ENCODE measurements at regions not wholly inside any gene's neighbourhood (a gene's known extent, or its start where the extent isn't known, plus 50 kb on each side); places are given as distances from the start of the nearest gene placed in this dataset.
"Not testable (repeated sequence)": the region's sequence is repeated elsewhere in the genome, so short reads cannot be mapped to it uniquely, and the experiment has no call there.

GRCh38 chr15:66964111-66964738 is 101.2 kb upstream of the SMAD3 start:
- POLR2A ChIA-PET, result no interaction called here
- Mint-ChIP-seq H3K4me3 (no peak overlapping the region), H3K27me3 (peaks cover 0 to 2% of the 10 kb centered on the region in 2 donors)

GRCh38 chr15:66964791-66965190 is 100.6 kb upstream of the SMAD3 start:
- H3K27me3 ChIP-seq (ENCODE audit: insufficient read depth, low read length, poor library complexity, severe bottlenecking), result no peaks in the 10 kb centered on the region
- Mint-ChIP-seq H3K27ac (no peak overlapping the region), H3K27me3 (peaks cover 0 to 2% of the 10 kb centered on the region in 2 donors), H3K9me3 (no peaks in the 10 kb centered on the region), H3K4me3 (no peak overlapping the region), H3K4me1 (peaks cover 0 to 1% (median 0%) of the 10 kb centered on the region in 3 donors), H3K36me3 (no peaks in the 10 kb centered on the region)
- no peaks in the 10 kb centered on the region for H3K9me3 ChIP-seq (ENCODE audit: low read length)
- H3K27ac ChIP-seq (ENCODE audit: low read depth, low read length), result no peak overlapping the region
- no peak overlapping the region for H3K4me3 ChIP-seq (ENCODE audit: low read length)
- POLR2A ChIA-PET, result no interaction called here
- no peak for DNase-seq
- H3K4me1 ChIP-seq (ENCODE audit: insufficient read depth, low read length), result no peaks in the 10 kb centered on the region
- H3K36me3 ChIP-seq (ENCODE audit: insufficient read depth, low read length), result no peaks in the 10 kb centered on the region
- CTCF ChIA-PET, result no interaction called here

More at GRCh38 chr15:66964111-66964738, 101.2 kb upstream of the SMAD3 start:
- H3K27ac ChIP-seq (ENCODE audit: low read depth, low read length), result no peak overlapping the region
- no peak overlapping the region for H3K27ac Mint-ChIP-seq
- no peaks in the 10 kb centered on the region for H3K27me3 ChIP-seq (ENCODE audit: insufficient read depth, low read length, poor library complexity, severe bottlenecking)
- no peak overlapping the region for H3K4me3 ChIP-seq (ENCODE audit: low read length)
- no peaks in the 10 kb centered on the region for H3K9me3 Mint-ChIP-seq
- no peak for DNase-seq
- H3K4me1 ChIP-seq (ENCODE audit: insufficient read depth, low read length), result no peaks in the 10 kb centered on the region
- no peaks in the 10 kb centered on the region for H3K36me3 ChIP-seq (ENCODE audit: insufficient read depth, low read length)
- H3K36me3 Mint-ChIP-seq, result no peaks in the 10 kb centered on the region
- peaks cover 0 to 1% (median 0%) of the 10 kb centered on the region in 3 donors for H3K4me1 Mint-ChIP-seq
- CTCF ChIA-PET, result no interaction called here
- no peaks in the 10 kb centered on the region for H3K9me3 ChIP-seq (ENCODE audit: low read length)

- Histone ChIP-seq H3K4me1 (ENCODE audit: insufficient read depth, low read length) (no peaks in the 10 kb centered on the region), H3K27ac (ENCODE audit: low read depth, low read length) (no peak overlapping the region), H3K4me3 (ENCODE audit: low read length) (no peak overlapping the region), H3K9me3 (ENCODE audit: low read length) (no peaks in the 10 kb centered on the region), H3K27me3 (ENCODE audit: insufficient read depth, low read length, poor library complexity, severe bottlenecking) (no peaks in the 10 kb centered on the region), H3K36me3 (ENCODE audit: insufficient read depth, low read length) (no peaks in the 10 kb centered on the region)
- POLR2A ChIA-PET, result no interaction called here
- CTCF ChIA-PET, result no interaction called here
- no peak for DNase-seq
- Mint-ChIP-seq H3K4me1 (peaks cover 0 to 1% (median 0%) of the 10 kb centered on the region in 3 donors), H3K9me3 (no peaks in the 10 kb centered on the region), H3K4me3 (no peak overlapping the region), H3K36me3 (no peaks in the 10 kb centered on the region), H3K27ac (no peak overlapping the region), H3K27me3 (peaks cover 0 to 2% of the 10 kb centered on the region in 2 donors)
These were observed 100.1 kb upstream of the SMAD3 start for GRCh38 chr15:66965201-66965900.

- Mint-ChIP-seq H3K4me1 (peaks cover 0 to 1% (median 0%) of the 10 kb centered on the region in 3 donors), H3K4me3 (no peak overlapping the region), H3K9me3 (no peaks in the 10 kb centered on the region), H3K27ac (no peak overlapping the region), H3K27me3 (peaks cover 0 to 2% of the 10 kb centered on the region in 2 donors), H3K36me3 (no peaks in the 10 kb centered on the region)
- Histone ChIP-seq H3K9me3 (ENCODE audit: low read length) (no peaks in the 10 kb centered on the region), H3K27me3 (ENCODE audit: insufficient read depth, low read length, poor library complexity, severe bottlenecking) (no peaks in the 10 kb centered on the region), H3K4me3 (ENCODE audit: low read length) (no peak overlapping the region), H3K36me3 (ENCODE audit: insufficient read depth, low read length) (no peaks in the 10 kb centered on the region), H3K4me1 (ENCODE audit: insufficient read depth, low read length) (no peaks in the 10 kb centered on the region), H3K27ac (ENCODE audit: low read depth, low read length) (no peak overlapping the region)
- POLR2A ChIA-PET, result no interaction called here
- no peak for DNase-seq
- CTCF ChIA-PET, result no interaction called here
These were observed 99.1 kb upstream of the SMAD3 start for GRCh38 chr15:66966256-66966655.

GRCh38 chr15:66968806-66969596 is 96.4 kb upstream of the SMAD3 start:
- Histone ChIP-seq H3K27ac (ENCODE audit: low read depth, low read length) (no peak overlapping the region), H3K36me3 (ENCODE audit: insufficient read depth, low read length) (no peaks in the 10 kb centered on the region), H3K4me1 (ENCODE audit: insufficient read depth, low read length) (no peaks in the 10 kb centered on the region), H3K4me3 (ENCODE audit: low read length) (no peak overlapping the region), H3K27me3 (ENCODE audit: insufficient read depth, low read length, poor library complexity, severe bottlenecking) (no peaks in the 10 kb centered on the region), H3K9me3 (ENCODE audit: low read length) (no peaks in the 10 kb centered on the region)
- POLR2A ChIA-PET, result no interaction called here
- no peaks in the 10 kb centered on the region for H3K36me3 Mint-ChIP-seq
- no peak for DNase-seq
- no peak overlapping the region for H3K4me3 Mint-ChIP-seq
- CTCF ChIA-PET, result no interaction called here
- no peaks in the 10 kb centered on the region for H3K27me3 Mint-ChIP-seq
- no peak overlapping the region for H3K27ac Mint-ChIP-seq
- H3K4me1 Mint-ChIP-seq, result peaks cover 0 to 1% (median 0%) of the 10 kb centered on the region in 3 donors
- H3K9me3 Mint-ChIP-seq, result no peaks in the 10 kb centered on the region

- H3K36me3 Mint-ChIP-seq; H3K27ac Mint-ChIP-seq; H3K27me3 ChIP-seq (ENCODE audit: insufficient read depth, low read length, poor library complexity, severe bottlenecking); H3K9me3 ChIP-seq (ENCODE audit: low read length); H3K4me1 Mint-ChIP-seq; H3K4me1 ChIP-seq (ENCODE audit: insufficient read depth, low read length); DNase-seq; H3K9me3 Mint-ChIP-seq; CTCF ChIA-PET; H3K27ac ChIP-seq (ENCODE audit: low read depth, low read length); POLR2A ChIA-PET; H3K4me3 ChIP-seq (ENCODE audit: low read length); H3K36me3 ChIP-seq (ENCODE audit: insufficient read depth, low read length); H3K4me3 Mint-ChIP-seq: not testable (repeated sequence)
- peaks cover 5 to 12% of the 10 kb centered on the region in 2 donors for H3K27me3 Mint-ChIP-seq
These were observed 91.3 kb upstream of the SMAD3 start for GRCh38 chr15:66974131-66974530.

GRCh38 chr15:66976106-66976640 is 89.2 kb upstream of the SMAD3 start:
- H3K27ac ChIP-seq (ENCODE audit: low read depth, low read length); H3K27me3 ChIP-seq (ENCODE audit: insufficient read depth, low read length, poor library complexity, severe bottlenecking); CTCF ChIA-PET; H3K4me1 ChIP-seq (ENCODE audit: insufficient read depth, low read length); DNase-seq; H3K9me3 ChIP-seq (ENCODE audit: low read length); H3K4me1 Mint-ChIP-seq; H3K4me3 ChIP-seq (ENCODE audit: low read length); H3K36me3 Mint-ChIP-seq; H3K36me3 ChIP-seq (ENCODE audit: insufficient read depth, low read length); H3K9me3 Mint-ChIP-seq; H3K4me3 Mint-ChIP-seq: not testable (repeated sequence)
- Mint-ChIP-seq H3K27ac (peak overlapping the region in 1 of 8 donors; percentile 70), H3K27me3 (peaks cover 5 to 12% of the 10 kb centered on the region in 2 donors)
- POLR2A ChIA-PET, result interaction anchor here (0.5 kb wide), 1 partner anchor 54 kb away, joined by 5 read pairs; no protein-coding TSS in a partner anchor

GRCh38 chr15:66980326-66980725 is 85.1 kb upstream of the SMAD3 start:
- H3K4me1 ChIP-seq (ENCODE audit: insufficient read depth, low read length); H3K27ac Mint-ChIP-seq; POLR2A ChIA-PET; H3K36me3 ChIP-seq (ENCODE audit: insufficient read depth, low read length); H3K27me3 ChIP-seq (ENCODE audit: insufficient read depth, low read length, poor library complexity, severe bottlenecking); H3K9me3 ChIP-seq (ENCODE audit: low read length); H3K27ac ChIP-seq (ENCODE audit: low read depth, low read length); DNase-seq; H3K4me1 Mint-ChIP-seq; H3K4me3 ChIP-seq (ENCODE audit: low read length); H3K9me3 Mint-ChIP-seq; H3K4me3 Mint-ChIP-seq: not testable (repeated sequence)
- CTCF ChIA-PET, result interaction anchor here (1.1 kb wide), 1 partner anchor 34 kb away, joined by 3 read pairs; no protein-coding TSS in a partner anchor
- peaks cover 8 to 36% of the 10 kb centered on the region in 2 donors for H3K27me3 Mint-ChIP-seq
- H3K36me3 Mint-ChIP-seq, result peaks cover 0 to 12% (median 0%) of the 10 kb centered on the region in 3 donors
